ENCODE measurements at regions not wholly inside any gene's neighbourhood (a gene's known extent, or its start where the extent isn't known, plus 50 kb on each side); places are given as distances from the start of the nearest gene placed in this dataset.
"Not testable (repeated sequence)": the region's sequence is repeated elsewhere in the genome, so short reads cannot be mapped to it uniquely, and the experiment has no call there.

GRCh38 chr9:63450836-63451235, 1834.2 kb downstream of the FOXD4L5 start:
- H3K4me1 Mint-ChIP-seq; ATAC-seq; H3K9me3 Mint-ChIP-seq (ENCODE audit: low read depth); H3K27me3 Mint-ChIP-seq; H3K4me3 Mint-ChIP-seq; DNase-seq; H3K36me3 Mint-ChIP-seq; CTCF ChIA-PET; H3K27ac Mint-ChIP-seq: not testable (repeated sequence)

- H3K4me1 Mint-ChIP-seq; DNase-seq; H3K36me3 Mint-ChIP-seq; ATAC-seq; H3K27ac Mint-ChIP-seq; H3K27me3 Mint-ChIP-seq; H3K9me3 Mint-ChIP-seq (ENCODE audit: low read depth); H3K4me3 Mint-ChIP-seq; CTCF ChIA-PET: not testable (repeated sequence)
Observed at GRCh38 chr9:63425123-63425522, 1859.9 kb downstream of the FOXD4L5 start.

GRCh38 chr9:63390897-63391296, 1894.1 kb downstream of the FOXD4L5 start:
- H3K36me3 Mint-ChIP-seq; CTCF ChIA-PET; H3K27me3 Mint-ChIP-seq; H3K4me3 Mint-ChIP-seq; H3K4me1 Mint-ChIP-seq; ATAC-seq; DNase-seq; H3K27ac Mint-ChIP-seq; H3K9me3 Mint-ChIP-seq (ENCODE audit: low read depth): not testable (repeated sequence)

GRCh38 chr9:63385479-63385878, 1899.5 kb downstream of the FOXD4L5 start:
- CTCF ChIA-PET; H3K4me3 Mint-ChIP-seq; ATAC-seq; DNase-seq; H3K36me3 Mint-ChIP-seq; H3K27ac Mint-ChIP-seq; H3K27me3 Mint-ChIP-seq; H3K9me3 Mint-ChIP-seq (ENCODE audit: low read depth); H3K4me1 Mint-ChIP-seq: not testable (repeated sequence)

- H3K4me1 Mint-ChIP-seq; H3K9me3 Mint-ChIP-seq (ENCODE audit: low read depth); H3K4me3 Mint-ChIP-seq; CTCF ChIA-PET; H3K27ac Mint-ChIP-seq; DNase-seq; H3K36me3 Mint-ChIP-seq; ATAC-seq; H3K27me3 Mint-ChIP-seq: not testable (repeated sequence)
Observed at GRCh38 chr9:63379864-63380263, 1905.1 kb downstream of the FOXD4L5 start.

- CTCF ChIA-PET; H3K4me1 Mint-ChIP-seq; DNase-seq; H3K36me3 Mint-ChIP-seq; ATAC-seq; H3K9me3 Mint-ChIP-seq (ENCODE audit: low read depth); H3K27me3 Mint-ChIP-seq: not testable (repeated sequence)
- peak overlapping the region; percentile 75 for H3K27ac Mint-ChIP-seq
- H3K4me3 Mint-ChIP-seq, result peak overlapping the region; percentile 30
Observed at GRCh38 chr9:63354219-63354618, 1930.8 kb downstream of the FOXD4L5 start.

- H3K36me3 Mint-ChIP-seq; DNase-seq; H3K4me3 Mint-ChIP-seq; H3K9me3 Mint-ChIP-seq (ENCODE audit: low read depth); CTCF ChIA-PET; ATAC-seq; H3K4me1 Mint-ChIP-seq; H3K27me3 Mint-ChIP-seq: not testable (repeated sequence)
- H3K27ac Mint-ChIP-seq, result peak overlapping the region; percentile 49
Observed at GRCh38 chr9:63347347-63347746, 1937.7 kb downstream of the FOXD4L5 start.

GRCh38 chr9:63346310-63347048, 1938.5 kb downstream of the FOXD4L5 start:
- H3K27me3 Mint-ChIP-seq; CTCF ChIA-PET; H3K4me1 Mint-ChIP-seq; H3K36me3 Mint-ChIP-seq; H3K9me3 Mint-ChIP-seq (ENCODE audit: low read depth); ATAC-seq: not testable (repeated sequence)
- peak overlapping the region; percentile 85 for H3K27ac Mint-ChIP-seq
- DNase-seq, result peak; percentile 50
- peak overlapping the region; percentile 16 for H3K4me3 Mint-ChIP-seq

GRCh38 chr9:63344408-63344807, 1940.6 kb downstream of the FOXD4L5 start:
- H3K4me3 Mint-ChIP-seq; ATAC-seq; H3K4me1 Mint-ChIP-seq; H3K36me3 Mint-ChIP-seq; H3K27me3 Mint-ChIP-seq; H3K27ac Mint-ChIP-seq; CTCF ChIA-PET; H3K9me3 Mint-ChIP-seq (ENCODE audit: low read depth); DNase-seq: not testable (repeated sequence)

- CTCF ChIA-PET; H3K9me3 Mint-ChIP-seq (ENCODE audit: low read depth); H3K36me3 Mint-ChIP-seq; H3K4me3 Mint-ChIP-seq; ATAC-seq; H3K27me3 Mint-ChIP-seq: not testable (repeated sequence)
- peak; percentile 53 for DNase-seq
- peak overlapping the region; percentile 71 for H3K27ac Mint-ChIP-seq
- peaks cover 16% of the 10 kb centered on the region for H3K4me1 Mint-ChIP-seq
Observed at GRCh38 chr9:63342528-63342927, 1942.5 kb downstream of the FOXD4L5 start.

GRCh38 chr9:63337899-63338604, 1947.0 kb downstream of the FOXD4L5 start:
- DNase-seq; H3K36me3 Mint-ChIP-seq; CTCF ChIA-PET; H3K4me3 Mint-ChIP-seq; H3K9me3 Mint-ChIP-seq (ENCODE audit: low read depth); ATAC-seq; H3K27me3 Mint-ChIP-seq: not testable (repeated sequence)
- Mint-ChIP-seq H3K4me1 (peaks cover 11% of the 10 kb centered on the region), H3K27ac (peak overlapping the region; percentile 4)

- H3K4me3 Mint-ChIP-seq; H3K36me3 Mint-ChIP-seq; H3K9me3 Mint-ChIP-seq (ENCODE audit: low read depth); H3K27ac Mint-ChIP-seq; DNase-seq; H3K27me3 Mint-ChIP-seq; CTCF ChIA-PET; ATAC-seq; H3K4me1 Mint-ChIP-seq: not testable (repeated sequence)
Observed at GRCh38 chr9:63335286-63335685, 1949.7 kb downstream of the FOXD4L5 start.

- H3K36me3 Mint-ChIP-seq; H3K27me3 Mint-ChIP-seq; H3K4me3 Mint-ChIP-seq; DNase-seq; H3K9me3 Mint-ChIP-seq (ENCODE audit: low read depth); H3K27ac Mint-ChIP-seq; ATAC-seq; H3K4me1 Mint-ChIP-seq; CTCF ChIA-PET: not testable (repeated sequence)
Observed at GRCh38 chr9:63334187-63334586, 1950.8 kb downstream of the FOXD4L5 start.

GRCh38 chr9:63333083-63333482, 1951.9 kb downstream of the FOXD4L5 start:
- H3K4me1 Mint-ChIP-seq; H3K27ac Mint-ChIP-seq; DNase-seq; H3K27me3 Mint-ChIP-seq; H3K4me3 Mint-ChIP-seq; ATAC-seq; H3K36me3 Mint-ChIP-seq; H3K9me3 Mint-ChIP-seq (ENCODE audit: low read depth); CTCF ChIA-PET: not testable (repeated sequence)
